SK-N-SH treated with all-trans-retinoic acid at 6 μM for 48 hours (cell line): ENCODE measurements at regions not wholly inside any gene's neighbourhood (a gene's known extent, or its start where the extent isn't known, plus 50 kb on each side); places are given as distances from the start of the nearest gene placed in this dataset.

Experiments used
- ATAC-seq: fragments of 200-7000 bp; cut with Tn5 transposase; 3 replicates; pipeline ENCODE4 v1.9.1; 2020; ENCODE audit warnings: mild to moderate bottlenecking, moderate library complexity
- ARNTL ChIP-seq: fragments of 450-650 bp; formaldehyde crosslinking; IDR thresholded peaks from 2 replicates; pipeline ENCODE4 v1.5.0; 2020; ENCODE audit warnings: low read depth, mild to moderate bottlenecking, moderate library complexity, borderline replicate concordance
- BACH2 ChIP-seq: fragments of 250-450 bp; sonication (Bioruptor Pico); IDR thresholded peaks from 2 replicates; pipeline ENCODE4 v1.9.0; 2021; ENCODE audit warnings: mild to moderate bottlenecking, borderline replicate concordance
- CSDC2 ChIP-seq: fragments of 250-450 bp; sonication (Bioruptor Pico); IDR thresholded peaks from 2 replicates; pipeline ENCODE4 v1.5.0; 2020; ENCODE audit warnings: mild to moderate bottlenecking, moderate library complexity
- GLIS3 ChIP-seq: fragments of 250-450 bp; sonication (Bioruptor Pico); IDR thresholded peaks from 2 replicates; pipeline ENCODE4 v1.5.0; 2020; ENCODE audit warnings: mild to moderate bottlenecking, moderate library complexity
- ISL1 ChIP-seq: fragments of 250-450 bp; sonication (Bioruptor Pico); IDR thresholded peaks from 2 replicates; pipeline ENCODE4 v2.1.2; 2022; ENCODE audit warnings: mild to moderate bottlenecking, moderate library complexity
- OSR1 ChIP-seq: fragments of 250-450 bp; sonication (Bioruptor Pico); IDR thresholded peaks from 2 replicates; pipeline ENCODE4 v1.8.0; 2022; ENCODE audit warnings: moderate library complexity, mild to moderate bottlenecking, inconsistent platforms
- PPARA ChIP-seq: fragments of 250-450 bp; sonication (Bioruptor Pico); IDR thresholded peaks from 2 replicates; pipeline ENCODE4 v1.5.0; 2020; ENCODE audit warnings: mild to moderate bottlenecking, borderline replicate concordance
- RARB ChIP-seq: fragments of 250-450 bp; sonication (Bioruptor Pico); IDR thresholded peaks from 2 replicates; pipeline ENCODE4 v1.8.0; 2021; ENCODE audit warnings: mild to moderate bottlenecking, moderate library complexity
- TCF4 ChIP-seq: fragments of 250-450 bp; sonication (Bioruptor Pico); IDR thresholded peaks from 2 replicates; pipeline ENCODE4 v1.8.0; 2021; ENCODE audit warnings: mild to moderate bottlenecking, moderate library complexity, borderline replicate concordance
- ZC3H10 ChIP-seq: fragments of 250-450 bp; sonication (Bioruptor Pico); IDR thresholded peaks from 2 replicates; pipeline ENCODE4 v1.5.1; 2021; ENCODE audit warnings: mild to moderate bottlenecking, moderate library complexity
- ZFP30 ChIP-seq: fragments of 450-650 bp; formaldehyde crosslinking; IDR thresholded peaks from 2 replicates; pipeline ENCODE4 v1.5.0; 2022; ENCODE audit warnings: mild to moderate bottlenecking, moderate library complexity
- ZNF70 ChIP-seq: fragments of 450-650 bp; formaldehyde crosslinking; IDR thresholded peaks from 2 replicates; pipeline ENCODE4 v1.5.0; 2020; ENCODE audit warnings: mild to moderate bottlenecking, moderate library complexity
- ZNF8 ChIP-seq: fragments of 450-650 bp; formaldehyde crosslinking; IDR thresholded peaks from 2 replicates; pipeline ENCODE4 v1.5.0; 2020; ENCODE audit warnings: mild to moderate bottlenecking, moderate library complexity
- TF ChIP-seq, protein P1 (sequence below): fragments of 250-450 bp; sonication (Bioruptor Pico); IDR thresholded peaks from 2 replicates; pipeline ENCODE4 v1.8.0; 2021; ENCODE audit warnings: low read depth, mild to moderate bottlenecking, moderate library complexity, borderline replicate concordance
- TF ChIP-seq, protein P2 (sequence below): fragments of 250-450 bp; sonication (Bioruptor Pico); IDR thresholded peaks from 2 replicates; pipeline ENCODE4 v1.8.0; 2020; ENCODE audit warnings: mild to moderate bottlenecking, moderate library complexity, borderline replicate concordance
- TF ChIP-seq, protein P3 (sequence below): fragments of 250-450 bp; sonication (Bioruptor Pico); IDR thresholded peaks from 2 replicates; pipeline ENCODE4 v1.5.1; 2021; ENCODE audit warnings: mild to moderate bottlenecking, moderate library complexity
- TF ChIP-seq, protein P4 (sequence below): fragments of 250-450 bp; sonication (Bioruptor Pico); IDR thresholded peaks from 2 replicates; pipeline ENCODE4 v1.5.1; 2020; ENCODE audit warnings: low read depth, mild to moderate bottlenecking, moderate library complexity
- TF ChIP-seq, protein P5 (sequence below): fragments of 250-450 bp; sonication (Bioruptor Pico); IDR thresholded peaks from 2 replicates; pipeline ENCODE4 v1.5.0; 2020; ENCODE audit warnings: mild to moderate bottlenecking, moderate library complexity

DNA sequence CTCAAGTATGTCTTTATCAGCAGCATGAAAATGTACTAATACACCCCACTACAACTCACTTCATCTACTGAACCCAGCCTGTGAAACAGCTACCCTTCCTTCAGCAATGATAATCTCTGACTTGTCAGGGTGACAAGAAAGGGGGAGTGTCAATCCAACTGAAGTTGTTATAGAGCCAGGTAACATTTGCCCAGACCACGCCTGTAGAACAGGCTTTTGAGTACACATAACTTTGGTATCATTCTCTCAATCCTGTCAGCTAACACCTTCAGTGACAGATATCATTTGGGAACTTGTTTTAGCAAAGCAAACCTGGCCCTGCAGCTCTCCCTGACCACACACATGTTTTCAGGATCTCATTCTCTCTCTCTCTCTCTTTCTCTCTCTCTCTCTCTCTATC, 592.2 kb downstream of the SMARCA1 start:
- ATAC-seq: no peak
- TF ChIP-seq BACH2: no peak

DNA sequence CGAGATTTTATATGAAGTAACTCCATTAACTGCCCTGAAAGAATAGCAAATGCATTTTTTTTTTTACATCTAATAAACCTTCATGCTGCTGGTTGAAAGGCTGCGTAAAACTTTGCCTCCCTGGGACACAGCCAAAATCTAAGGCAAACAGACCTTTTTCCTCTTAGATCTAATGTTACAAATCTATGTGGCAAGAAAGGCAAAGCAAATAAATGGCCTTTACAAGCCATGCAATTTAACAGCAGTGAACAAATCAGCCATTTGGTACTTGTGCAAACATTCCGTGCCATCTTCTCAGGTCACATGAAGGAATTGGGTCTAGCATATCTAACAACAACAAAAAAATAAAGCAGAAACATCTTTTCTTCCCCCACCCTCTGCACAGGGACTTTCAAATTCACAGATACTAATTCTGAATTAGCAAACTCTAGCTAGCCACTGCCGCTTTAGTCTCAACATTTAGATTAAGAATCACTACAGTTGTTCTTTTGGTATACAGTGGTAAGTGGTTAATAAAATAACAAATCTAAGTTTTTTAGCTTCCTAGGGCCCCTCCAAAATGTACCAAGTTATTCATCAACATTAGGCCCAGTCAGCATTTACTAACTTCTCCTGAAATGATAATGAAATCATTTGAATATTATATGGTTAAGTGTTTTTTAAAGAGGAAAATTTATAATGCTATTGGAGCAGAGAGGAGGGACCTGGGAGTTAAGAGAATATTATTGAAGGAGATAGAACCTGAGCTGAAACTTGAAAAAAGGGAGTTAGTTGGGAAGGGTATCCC, 593.8 kb downstream of the SMARCA1 start:
- TF ChIP-seq ISL1 (CRISPR knock-in tag): no peak
- no peak for ATAC-seq

DNA sequence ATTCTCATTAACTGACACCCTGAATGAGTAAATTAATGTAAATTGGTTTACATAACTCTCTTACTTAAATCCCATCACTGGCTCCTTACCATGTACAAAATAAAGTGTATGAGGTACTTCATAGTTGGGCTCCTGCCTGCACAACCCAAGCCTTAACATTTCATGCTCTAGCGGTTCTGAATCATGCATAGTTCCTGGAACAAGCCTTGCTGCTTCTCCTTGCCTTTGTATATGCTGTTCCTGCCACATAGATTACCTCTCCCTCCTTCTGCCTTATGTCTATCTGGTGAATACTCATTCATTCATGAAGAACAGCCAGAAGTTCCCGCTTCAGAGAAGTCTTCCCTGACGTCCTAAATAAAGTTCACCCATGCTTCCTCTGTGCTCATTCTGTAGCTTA, 594.7 kb downstream of the SMARCA1 start:
- TF ChIP-seq RARB (CRISPR knock-in tag) (no peak), ARNTL (CRISPR knock-in tag) (no peak), ZNF8 (CRISPR knock-in tag) (no peak), ZNF70 (CRISPR knock-in tag) (no peak), CSDC2 (CRISPR knock-in tag) (no peak), ZC3H10 (CRISPR knock-in tag) (no peak), ZFP30 (CRISPR knock-in tag) (no peak), OSR1 (no peak), GLIS3 (no peak), BACH2 (no peak), PPARA (CRISPR knock-in tag) (no peak)
- TF ChIP-seq, protein P1, sequence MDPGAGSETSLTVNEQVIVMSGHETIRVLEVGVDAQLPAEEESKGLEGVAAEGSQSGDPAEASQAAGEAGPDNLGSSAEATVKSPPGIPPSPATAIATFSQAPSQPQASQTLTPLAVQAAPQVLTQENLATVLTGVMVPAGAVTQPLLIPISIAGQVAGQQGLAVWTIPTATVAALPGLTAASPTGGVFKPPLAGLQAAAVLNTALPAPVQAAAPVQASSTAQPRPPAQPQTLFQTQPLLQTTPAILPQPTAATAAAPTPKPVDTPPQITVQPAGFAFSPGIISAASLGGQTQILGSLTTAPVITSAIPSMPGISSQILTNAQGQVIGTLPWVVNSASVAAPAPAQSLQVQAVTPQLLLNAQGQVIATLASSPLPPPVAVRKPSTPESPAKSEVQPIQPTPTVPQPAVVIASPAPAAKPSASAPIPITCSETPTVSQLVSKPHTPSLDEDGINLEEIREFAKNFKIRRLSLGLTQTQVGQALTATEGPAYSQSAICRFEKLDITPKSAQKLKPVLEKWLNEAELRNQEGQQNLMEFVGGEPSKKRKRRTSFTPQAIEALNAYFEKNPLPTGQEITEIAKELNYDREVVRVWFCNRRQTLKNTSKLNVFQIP (CRISPR knock-in tag): no peak
- TF ChIP-seq, protein P2, sequence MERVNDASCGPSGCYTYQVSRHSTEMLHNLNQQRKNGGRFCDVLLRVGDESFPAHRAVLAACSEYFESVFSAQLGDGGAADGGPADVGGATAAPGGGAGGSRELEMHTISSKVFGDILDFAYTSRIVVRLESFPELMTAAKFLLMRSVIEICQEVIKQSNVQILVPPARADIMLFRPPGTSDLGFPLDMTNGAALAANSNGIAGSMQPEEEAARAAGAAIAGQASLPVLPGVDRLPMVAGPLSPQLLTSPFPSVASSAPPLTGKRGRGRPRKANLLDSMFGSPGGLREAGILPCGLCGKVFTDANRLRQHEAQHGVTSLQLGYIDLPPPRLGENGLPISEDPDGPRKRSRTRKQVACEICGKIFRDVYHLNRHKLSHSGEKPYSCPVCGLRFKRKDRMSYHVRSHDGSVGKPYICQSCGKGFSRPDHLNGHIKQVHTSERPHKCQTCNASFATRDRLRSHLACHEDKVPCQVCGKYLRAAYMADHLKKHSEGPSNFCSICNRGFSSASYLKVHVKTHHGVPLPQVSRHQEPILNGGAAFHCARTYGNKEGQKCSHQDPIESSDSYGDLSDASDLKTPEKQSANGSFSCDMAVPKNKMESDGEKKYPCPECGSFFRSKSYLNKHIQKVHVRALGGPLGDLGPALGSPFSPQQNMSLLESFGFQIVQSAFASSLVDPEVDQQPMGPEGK (CRISPR knock-in tag): no peak
- TF ChIP-seq, protein P3, sequence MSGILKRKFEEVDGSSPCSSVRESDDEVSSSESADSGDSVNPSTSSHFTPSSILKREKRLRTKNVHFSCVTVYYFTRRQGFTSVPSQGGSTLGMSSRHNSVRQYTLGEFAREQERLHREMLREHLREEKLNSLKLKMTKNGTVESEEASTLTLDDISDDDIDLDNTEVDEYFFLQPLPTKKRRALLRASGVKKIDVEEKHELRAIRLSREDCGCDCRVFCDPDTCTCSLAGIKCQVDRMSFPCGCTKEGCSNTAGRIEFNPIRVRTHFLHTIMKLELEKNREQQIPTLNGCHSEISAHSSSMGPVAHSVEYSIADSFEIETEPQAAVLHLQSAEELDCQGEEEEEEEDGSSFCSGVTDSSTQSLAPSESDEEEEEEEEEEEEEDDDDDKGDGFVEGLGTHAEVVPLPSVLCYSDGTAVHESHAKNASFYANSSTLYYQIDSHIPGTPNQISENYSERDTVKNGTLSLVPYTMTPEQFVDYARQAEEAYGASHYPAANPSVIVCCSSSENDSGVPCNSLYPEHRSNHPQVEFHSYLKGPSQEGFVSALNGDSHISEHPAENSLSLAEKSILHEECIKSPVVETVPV (CRISPR knock-in tag): no peak
- TF ChIP-seq, protein P4, sequence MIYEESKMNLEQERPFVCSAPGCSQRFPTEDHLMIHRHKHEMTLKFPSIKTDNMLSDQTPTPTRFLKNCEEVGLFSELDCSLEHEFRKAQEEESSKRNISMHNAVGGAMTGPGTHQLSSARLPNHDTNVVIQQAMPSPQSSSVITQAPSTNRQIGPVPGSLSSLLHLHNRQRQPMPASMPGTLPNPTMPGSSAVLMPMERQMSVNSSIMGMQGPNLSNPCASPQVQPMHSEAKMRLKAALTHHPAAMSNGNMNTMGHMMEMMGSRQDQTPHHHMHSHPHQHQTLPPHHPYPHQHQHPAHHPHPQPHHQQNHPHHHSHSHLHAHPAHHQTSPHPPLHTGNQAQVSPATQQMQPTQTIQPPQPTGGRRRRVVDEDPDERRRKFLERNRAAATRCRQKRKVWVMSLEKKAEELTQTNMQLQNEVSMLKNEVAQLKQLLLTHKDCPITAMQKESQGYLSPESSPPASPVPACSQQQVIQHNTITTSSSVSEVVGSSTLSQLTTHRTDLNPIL: no peak
- no peak for ATAC-seq

DNA sequence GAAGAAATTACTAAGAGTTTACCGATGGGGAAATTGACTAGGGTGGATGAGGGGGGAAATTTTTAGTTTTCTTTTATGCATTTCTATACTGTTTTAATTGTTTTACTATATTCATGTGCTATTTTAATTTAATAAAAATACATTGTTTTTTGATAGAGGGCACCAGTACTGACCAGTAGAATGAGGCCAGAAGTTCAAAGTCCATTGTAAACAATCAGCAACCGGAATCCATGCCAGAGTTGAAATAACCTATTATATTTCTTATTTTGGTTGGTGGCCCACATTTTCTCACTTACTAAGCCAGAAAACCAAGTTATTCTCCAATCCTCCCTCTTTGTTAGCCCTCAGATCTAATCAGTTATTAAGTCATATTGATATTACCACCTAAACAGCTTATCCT, 595.9 kb downstream of the SMARCA1 start:
- no peak for ATAC-seq
- TF ChIP-seq, protein P5, sequence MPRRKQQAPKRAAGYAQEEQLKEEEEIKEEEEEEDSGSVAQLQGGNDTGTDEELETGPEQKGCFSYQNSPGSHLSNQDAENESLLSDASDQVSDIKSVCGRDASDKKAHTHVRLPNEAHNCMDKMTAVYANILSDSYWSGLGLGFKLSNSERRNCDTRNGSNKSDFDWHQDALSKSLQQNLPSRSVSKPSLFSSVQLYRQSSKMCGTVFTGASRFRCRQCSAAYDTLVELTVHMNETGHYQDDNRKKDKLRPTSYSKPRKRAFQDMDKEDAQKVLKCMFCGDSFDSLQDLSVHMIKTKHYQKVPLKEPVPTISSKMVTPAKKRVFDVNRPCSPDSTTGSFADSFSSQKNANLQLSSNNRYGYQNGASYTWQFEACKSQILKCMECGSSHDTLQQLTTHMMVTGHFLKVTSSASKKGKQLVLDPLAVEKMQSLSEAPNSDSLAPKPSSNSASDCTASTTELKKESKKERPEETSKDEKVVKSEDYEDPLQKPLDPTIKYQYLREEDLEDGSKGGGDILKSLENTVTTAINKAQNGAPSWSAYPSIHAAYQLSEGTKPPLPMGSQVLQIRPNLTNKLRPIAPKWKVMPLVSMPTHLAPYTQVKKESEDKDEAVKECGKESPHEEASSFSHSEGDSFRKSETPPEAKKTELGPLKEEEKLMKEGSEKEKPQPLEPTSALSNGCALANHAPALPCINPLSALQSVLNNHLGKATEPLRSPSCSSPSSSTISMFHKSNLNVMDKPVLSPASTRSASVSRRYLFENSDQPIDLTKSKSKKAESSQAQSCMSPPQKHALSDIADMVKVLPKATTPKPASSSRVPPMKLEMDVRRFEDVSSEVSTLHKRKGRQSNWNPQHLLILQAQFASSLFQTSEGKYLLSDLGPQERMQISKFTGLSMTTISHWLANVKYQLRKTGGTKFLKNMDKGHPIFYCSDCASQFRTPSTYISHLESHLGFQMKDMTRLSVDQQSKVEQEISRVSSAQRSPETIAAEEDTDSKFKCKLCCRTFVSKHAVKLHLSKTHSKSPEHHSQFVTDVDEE (CRISPR knock-in tag): no peak
- TF ChIP-seq RARB (CRISPR knock-in tag) (no peak), ZNF8 (CRISPR knock-in tag) (no peak), ISL1 (CRISPR knock-in tag) (no peak), TCF4 (no peak)
